K562 (cell line): ENCODE measurements at regions not wholly inside any gene's neighbourhood (a gene's known extent, or its start where the extent isn't known, plus 50 kb on each side); places are given as distances from the start of the nearest gene placed in this dataset.

ENCODE experiments used
- ATAC-seq: fragments of 200-7000 bp; cut with Tn5 transposase; 3 replicates; pipeline ENCODE4 v1.9.1; 2020; ENCODE audit warnings: moderate library complexity
- BruUV-seq: library from RNA; stranded (reverse); fragments of 400-500 nt; replicated peaks from 2 replicates; lab custom pipeline; 2021; lab: Mats Ljungman, UMichigan
- CTCF ChIA-PET: fragments of 300-600 bp; formaldehyde crosslinking; extraction: SDS; loops from one replicate; lab custom pipeline; 2021; ENCODE audit warnings: low intra/inter-chr PET ratio; lab: Yijun Ruan, JAX
- POLR2A ChIA-PET: fragments of 300-600, 350-650 bp; sonication (Branson Sonifier 250); formaldehyde crosslinking; extraction: SDS; loops from one replicate; lab custom pipeline; 2021; ENCODE audit warnings: antibody characterized with exemption, inconsistent platforms; lab: Yijun Ruan, JAX
- DNase-seq, 4 experiments: peaks; one replicate each; pipeline versions ENCODE4 v3.0.0 to v3.0.0-alpha.2; 2011 to 2018; ENCODE audit warnings: low spot score in 3 of 4, mixed read lengths in 3 of 4; ENCODE audit errors: extremely low read depth in 1 of 4
- FAIRE-seq: peaks from 2 replicates; lab custom pipeline; 2011; peaks lifted over from hg19 to GRCh38; lab: Jason Lieb, UNC
- H2AFZ ChIP-seq: 2 replicates; pipeline ENCODE4 v1.6.0; 2011; ENCODE audit warnings: low read depth, low read length, control low read depth, inconsistent platforms
- H3K27ac ChIP-seq: fragments of 200-600 bp; 3 replicates; pipeline ENCODE4 v1.8.0; 2011; ENCODE audit warnings: low read depth, mild to moderate bottlenecking, control low read depth, inconsistent platforms, low read length, moderate library complexity, mixed read lengths; ENCODE audit errors: extremely low read depth
- H3K27me3 ChIP-seq, 2 experiments: fragments of 300-600 bp in 1 of 2; 2 replicates in 1 of 2; 3 replicates in 1 of 2; pipeline versions ENCODE4 v1.6.0 to v1.8.0; 2011; ENCODE audit warnings: inconsistent platforms in 2 of 2, low read length in 2 of 2, mild to moderate bottlenecking in 1 of 2, mixed read lengths in 1 of 2, moderate library complexity in 1 of 2; ENCODE audit not compliant: control insufficient read depth in 2 of 2, insufficient read depth in 2 of 2
- H3K36me3 ChIP-seq: fragments of 300-600 bp; 3 replicates; pipeline ENCODE4 v1.8.0; 2011; ENCODE audit warnings: mild to moderate bottlenecking, low read length, inconsistent platforms; ENCODE audit not compliant: control insufficient read depth, insufficient read depth
- H3K4me1 ChIP-seq, 2 experiments: fragments of 200-600 bp in 1 of 2; replicated peaks in 1 of 2; 2 replicates in 1 of 2; 3 replicates in 1 of 2; pipeline versions ENCODE4 v1.5.1 to v1.8.0; 2011; ENCODE audit warnings: inconsistent platforms in 2 of 2, low read length in 2 of 2, mild to moderate bottlenecking in 1 of 2, mixed read lengths in 1 of 2, moderate library complexity in 1 of 2; ENCODE audit not compliant: control insufficient read depth in 2 of 2, insufficient read depth in 2 of 2
- H3K4me2 ChIP-seq: 2 replicates; pipeline ENCODE4 v1.6.1; 2011; ENCODE audit warnings: low read length, control low read depth, inconsistent platforms, mixed read lengths; ENCODE audit not compliant: insufficient read depth
- H3K4me3 ChIP-seq: fragments of 200-600 bp; sonication (generic), shearing (Covaris generic); 2 replicates; pipeline ENCODE4 v1.5.1; 2016; ENCODE audit warnings: control low read depth, inconsistent platforms
- H3K79me2 ChIP-seq: fragments of 200-600 bp; 3 replicates; pipeline ENCODE4 v1.8.0; 2011; ENCODE audit warnings: low read length, inconsistent platforms; ENCODE audit not compliant: control insufficient read depth, insufficient read depth
- H3K9ac ChIP-seq, 2 experiments: 2 replicates each; pipeline versions ENCODE4 v1.6.0 to v1.6.1; 2011; ENCODE audit warnings: low read depth in 2 of 2, low read length in 2 of 2, control low read depth in 1 of 2, inconsistent platforms in 1 of 2, mild to moderate bottlenecking in 1 of 2, mixed read lengths in 1 of 2; ENCODE audit not compliant: insufficient read depth in 1 of 2
- H3K9me1 ChIP-seq: one replicate; pipeline ENCODE4 v1.6.0; 2011; ENCODE audit warnings: inconsistent platforms, mild to moderate bottlenecking, low read length, moderate library complexity; ENCODE audit not compliant: control insufficient read depth, insufficient read depth
- H3K9me3 ChIP-seq: replicated peaks from 2 replicates; pipeline ENCODE4 v1.5.1; 2011; ENCODE audit warnings: low read depth, low read length, inconsistent platforms; ENCODE audit not compliant: control insufficient read depth, insufficient read depth
- H4K20me1 ChIP-seq: replicated peaks from 2 replicates; pipeline ENCODE4 v1.6.1; 2011; ENCODE audit warnings: low read length, inconsistent platforms, mixed read lengths; ENCODE audit not compliant: control insufficient read depth, insufficient read depth
- ATF1 ChIP-seq, 2 experiments: fragments of 450-650 bp in 1 of 2; IDR thresholded peaks; 2 replicates each; pipeline ENCODE4 v1.6.1; 2016; ENCODE audit warnings: missing compliant biosample characterization in 1 of 2, missing genetic modification characterization in 1 of 2
- E2F3 ChIP-seq: fragments of 250-450 bp; sonication (Bioruptor Pico); IDR thresholded peaks from 2 replicates; pipeline ENCODE4 v1.4.0; 2020; ENCODE audit warnings: mild to moderate bottlenecking
- MED1 ChIP-seq: sonication (generic); formaldehyde crosslinking; IDR thresholded peaks from 2 replicates; pipeline ENCODE4 v1.8.1; 2023; ENCODE audit warnings: missing genetic modification reagents, borderline replicate concordance
- PHF20 ChIP-seq: fragments of 450-650 bp; IDR thresholded peaks from 2 replicates; pipeline ENCODE4 v1.6.1; 2018; ENCODE audit not compliant: partially characterized antibody
- SRSF3 ChIP-seq: fragments of 200-400 bp; formaldehyde crosslinking; IDR thresholded peaks from 2 replicates; pipeline ENCODE4 v1.6.1; 2016; ENCODE audit warnings: mild to moderate bottlenecking, low read length, moderate library complexity; ENCODE audit not compliant: insufficient read depth
- SRSF9 ChIP-seq: fragments of 200-400 bp; formaldehyde crosslinking; IDR thresholded peaks from 2 replicates; pipeline ENCODE4 v1.6.1; 2017; ENCODE audit warnings: low read depth, low read length, borderline replicate concordance
- TEAD1 ChIP-seq, 2 experiments: fragments of 450-650 bp in 1 of 2; sonication (generic) in 1 of 2; formaldehyde crosslinking; IDR thresholded peaks; 2 replicates each; pipeline versions ENCODE4 v1.4.0 to v1.8.0; 2020 to 2022; ENCODE audit warnings: mild to moderate bottlenecking in 2 of 2, missing genetic modification reagents in 1 of 2
- TFE3 ChIP-seq: fragments of 450-650 bp; formaldehyde crosslinking; IDR thresholded peaks from 2 replicates; pipeline ENCODE4 v1.4.0; 2020; ENCODE audit warnings: mild to moderate bottlenecking, mixed read lengths
- WGBS: fragments of 100-300 bp; shearing (Covaris generic); methylation state at CpG from one replicate; pipeline ENCODE4 v1.1.6; 2016; ENCODE audit warnings: low coverage, mixed read lengths; ENCODE audit not compliant: insufficient coverage; ENCODE audit errors: missing lambda C conversion rate; 5-methylcytosine and 5-hydroxymethylcytosine counted together
- in situ Hi-C: fragments of 300-500 bp; cut with MboI; formaldehyde crosslinking; loops from 4 replicates; pipeline ENCODE4 v1.15.0; 2018; ENCODE audit warnings: inconsistent platforms, mixed read lengths
- intact Hi-C: fragments of 100-400 bp; cut with micrococcal nuclease; formaldehyde crosslinking; loops from 2 replicates; pipeline ENCODE4 v1.14.2; 2022

DNA sequence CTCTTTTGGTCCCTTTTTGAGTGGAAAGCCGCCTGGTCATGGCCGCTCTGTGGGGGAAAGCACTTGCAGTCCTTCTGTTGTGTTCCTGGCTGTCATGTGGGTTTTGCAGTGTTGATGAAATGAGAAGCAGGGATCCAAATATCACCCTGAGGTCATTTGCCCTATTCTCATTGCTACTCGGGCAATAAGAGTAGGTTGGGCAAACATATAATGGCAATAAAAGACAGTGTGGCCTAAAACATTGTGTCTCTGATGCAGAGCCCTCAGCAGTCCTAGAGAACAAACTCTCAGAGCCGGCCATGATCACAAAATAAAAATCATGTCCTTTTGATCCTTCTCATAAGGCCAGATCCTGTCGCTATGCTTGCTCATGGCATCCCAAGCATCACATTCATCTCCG, 361.1 kb upstream of the KLF4 start:
- no peak overlapping the region for H3K9ac ChIP-seq
- H3K79me2 ChIP-seq = no peaks in the 10 kb centered on the region
- H3K9me1 ChIP-seq = no peaks in the 10 kb centered on the region
- ChIA-PET CTCF (no interaction called here), POLR2A (interaction anchor here (0.7 kb wide), 1 partner anchor 11 kb away, joined by 3 read pairs; no protein-coding TSS in a partner anchor)
- H3K4me3 ChIP-seq = no peak overlapping the region
- no peak overlapping the region for H3K4me2 ChIP-seq
- no peaks in the 10 kb centered on the region for H3K9me3 ChIP-seq
- peaks cover 0 to 18% of the 10 kb centered on the region in 2 experiments; a peak in 3 of 5 replicates for H3K27me3 ChIP-seq
- no peak overlapping the region for H3K27ac ChIP-seq
- no peaks in the 10 kb centered on the region for H3K36me3 ChIP-seq
- no peaks in the 10 kb centered on the region for H4K20me1 ChIP-seq
- ATAC-seq (no peak), FAIRE-seq (no peak), DNase-seq (no peak)
- intact Hi-C loops (no loop called here), in situ Hi-C loops (no loop called here)
- TF ChIP-seq TEAD1 (CRISPR knock-in tag; IDR thresholded peaks at IDR 0.05) (no peak), SRSF9 (no peak), ATF1 (CRISPR knock-in tag; IDR thresholded peaks at IDR 0.05) (no peak), ATF1 (tag; IDR thresholded peaks at IDR 0.05) (no peak), TFE3 (CRISPR knock-in tag) (no peak), MED1 (CRISPR knock-in tag) (no peak), PHF20 (no peak), SRSF3 (no peak), E2F3 (CRISPR knock-in tag) (no peak)
- no peaks in the 10 kb centered on the region for H3K4me1 ChIP-seq
- H2AFZ ChIP-seq = no peak overlapping the region
- 3% methylated on average over 6 of the region's 6 CpGs for WGBS
- no TSS peak for BruUV-seq
